ENCODE measurements at regions not wholly inside any gene's neighbourhood (a gene's known extent, or its start where the extent isn't known, plus 50 kb on each side); places are given as distances from the start of the nearest gene placed in this dataset.
"Not testable (repeated sequence)": the region's sequence is repeated elsewhere in the genome, so short reads cannot be mapped to it uniquely, and the experiment has no call there.

- TF ChIP-seq, protein P1, sequence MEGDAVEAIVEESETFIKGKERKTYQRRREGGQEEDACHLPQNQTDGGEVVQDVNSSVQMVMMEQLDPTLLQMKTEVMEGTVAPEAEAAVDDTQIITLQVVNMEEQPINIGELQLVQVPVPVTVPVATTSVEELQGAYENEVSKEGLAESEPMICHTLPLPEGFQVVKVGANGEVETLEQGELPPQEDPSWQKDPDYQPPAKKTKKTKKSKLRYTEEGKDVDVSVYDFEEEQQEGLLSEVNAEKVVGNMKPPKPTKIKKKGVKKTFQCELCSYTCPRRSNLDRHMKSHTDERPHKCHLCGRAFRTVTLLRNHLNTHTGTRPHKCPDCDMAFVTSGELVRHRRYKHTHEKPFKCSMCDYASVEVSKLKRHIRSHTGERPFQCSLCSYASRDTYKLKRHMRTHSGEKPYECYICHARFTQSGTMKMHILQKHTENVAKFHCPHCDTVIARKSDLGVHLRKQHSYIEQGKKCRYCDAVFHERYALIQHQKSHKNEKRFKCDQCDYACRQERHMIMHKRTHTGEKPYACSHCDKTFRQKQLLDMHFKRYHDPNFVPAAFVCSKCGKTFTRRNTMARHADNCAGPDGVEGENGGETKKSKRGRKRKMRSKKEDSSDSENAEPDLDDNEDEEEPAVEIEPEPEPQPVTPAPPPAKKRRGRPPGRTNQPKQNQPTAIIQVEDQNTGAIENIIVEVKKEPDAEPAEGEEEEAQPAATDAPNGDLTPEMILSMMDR (IDR thresholded peaks at IDR 0.05), result no peak
- intact Hi-C loops (cut with DNase I), result no loop called here
- Histone ChIP-seq H3K27me3 (no peaks in the 10 kb centered on the region), H3K36me3 (no peaks in the 10 kb centered on the region), H3K4me1 (peaks cover 0 to 6% (median 5%) of the 10 kb centered on the region in 3 donors), H3K27ac (no peak overlapping the region), H3K4me3 (no peak overlapping the region), H3K9me3 (no peaks in the 10 kb centered on the region)
- WGBS, 2 donors, result 86 to 91% methylated on average over 3 of the region's 3 CpGs
- no peak for DNase-seq
- ATAC-seq, result no peak
- FAIRE-seq, result no peak
Measured at GRCh38 chr5:14925326-14925725, 53.7 kb upstream of the ANKH start.

GRCh38 chr5:14922952-14923351 lies 51.4 kb upstream of the ANKH start:
- WGBS, 2 donors, result 59 to 65% methylated on average over 6 of the region's 6 CpGs

DNA sequence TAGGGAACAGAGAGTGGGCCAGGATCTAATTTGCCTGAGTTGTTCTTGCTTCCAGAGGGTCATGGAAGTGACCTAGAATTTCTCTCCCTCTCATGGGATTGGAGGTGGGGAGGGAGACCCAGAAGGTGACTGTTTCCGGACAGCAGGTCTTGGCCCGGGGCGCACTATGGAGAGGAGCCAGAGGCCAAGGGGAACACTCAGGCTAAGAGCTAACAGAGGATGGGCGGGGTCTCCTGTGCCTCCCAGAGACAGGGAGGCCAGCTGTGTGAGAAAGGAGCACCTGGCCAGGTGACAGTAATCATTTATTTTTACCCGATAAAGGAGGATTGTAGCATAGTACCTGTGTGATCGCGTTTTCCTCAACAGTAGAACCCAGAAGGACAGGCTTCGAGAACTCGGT lies 50.9 kb upstream of the ANKH start:
- 19 to 26% methylated on average over 9 of the region's 9 CpGs for WGBS, 2 donors

More at GRCh38 chr5:14922952-14923351, 51.4 kb upstream of the ANKH start:
- intact Hi-C loops (cut with DNase I); H3K4me1 ChIP-seq; DNase-seq; H3K27ac ChIP-seq; H3K9me3 ChIP-seq; H3K27me3 ChIP-seq; H3K36me3 ChIP-seq; H3K4me3 ChIP-seq; FAIRE-seq: not testable (repeated sequence)
- peak; percentile 27 to 49 (median 44) for ATAC-seq

More for the DNA sequence above, 50.9 kb upstream of the ANKH start:
- H3K36me3 ChIP-seq, result no peaks in the 10 kb centered on the region
- intact Hi-C loops (cut with DNase I), result no loop called here
- no peak overlapping the region for H3K4me3 ChIP-seq
- peaks cover 0 to 6% (median 5%) of the 10 kb centered on the region in 3 donors for H3K4me1 ChIP-seq
- ATAC-seq (peak; percentile 87 to 96 (median 92)), FAIRE-seq (no peak), DNase-seq (peak; percentile 64 to 82 (median 72))
- H3K27ac ChIP-seq, result no peak overlapping the region
- H3K9me3 ChIP-seq, result no peaks in the 10 kb centered on the region
- no peaks in the 10 kb centered on the region for H3K27me3 ChIP-seq
- TF ChIP-seq, protein P1 (IDR thresholded peaks at IDR 0.05), result no peak
